ENCODE measurements at regions not wholly inside any gene's neighbourhood (a gene's known extent, or its start where the extent isn't known, plus 50 kb on each side); places are given as distances from the start of the nearest gene placed in this dataset.

- Histone ChIP-seq H3K27me3 (ENCODE audit: control insufficient read depth, insufficient read depth, low read length) (no peaks in the 10 kb centered on the region), H3K36me3 (ENCODE audit: control insufficient read depth, insufficient read depth, low read length) (no peaks in the 10 kb centered on the region), H3K9me3 (ENCODE audit: control insufficient read depth, insufficient read depth, low read depth, low read length) (peaks cover 6% of the 10 kb centered on the region; the same call in 1 of the 2 replicates), H3K4me1 (ENCODE audit: control insufficient read depth, insufficient read depth, low read length) (no peaks in the 10 kb centered on the region), H3K27ac (ENCODE audit: low read length) (no peak overlapping the region), H3K4me3 (ENCODE audit: low read depth in 2 of 2, low read length in 2 of 2) (no peak overlapping the region)
- no peak for TF ChIP-seq CTCF (IDR thresholded peaks at IDR 0.05)
- no peak for TF ChIP-seq REST (IDR thresholded peaks at IDR 0.05; ENCODE audit: insufficient read depth in 1 of 2, low read depth in 2 of 2, low read length in 1 of 2)
- TF ChIP-seq SIN3A (IDR thresholded peaks at IDR 0.05; ENCODE audit: borderline replicate concordance, insufficient read depth, low read depth, low read length), result no peak
- no peak for TF ChIP-seq POLR2AphosphoS5 (IDR thresholded peaks at IDR 0.05; ENCODE audit: low read depth, low read length)
- TF ChIP-seq TCF7L2 (IDR thresholded peaks at IDR 0.05; ENCODE audit: low read depth, low read length), result no peak
- intact Hi-C loops (cut with micrococcal nuclease; ENCODE audit: unreplicated experiment) (no loop called here), in situ Hi-C loops (cut with HindIII; ENCODE audit: low pct_unique_long_range_greater_than_20kb, low sequenced_read_pairs) (no loop called here)
- POLR2A ChIA-PET, result no interaction called here
- CTCF ChIA-PET, result no interaction called here
- DNase-seq (ENCODE audit: low read depth, low spot score) (no peak), ATAC-seq (no peak)
- no TSS peak for BruUV-seq (replicated peaks)
Observed at GRCh38 chr20:7772371-7772770, 167.9 kb downstream of the HAO1 start.

GRCh38 chr20:7773511-7773910 lies 166.7 kb downstream of the HAO1 start:
- intact Hi-C loops (cut with micrococcal nuclease; ENCODE audit: unreplicated experiment) (no loop called here), in situ Hi-C loops (cut with HindIII; ENCODE audit: low pct_unique_long_range_greater_than_20kb, low sequenced_read_pairs) (no loop called here)
- DNase-seq (ENCODE audit: low read depth, low spot score) (no peak), ATAC-seq (no peak)
- H3K36me3 ChIP-seq (ENCODE audit: control insufficient read depth, insufficient read depth, low read length), result no peaks in the 10 kb centered on the region
- ChIA-PET CTCF (no interaction called here), POLR2A (no interaction called here)
- no peak overlapping the region for H3K27ac ChIP-seq (ENCODE audit: low read length)
- peaks cover 6% of the 10 kb centered on the region; the same call in 1 of the 2 replicates for H3K9me3 ChIP-seq (ENCODE audit: control insufficient read depth, insufficient read depth, low read depth, low read length)
- no peak for TF ChIP-seq POLR2AphosphoS5 (IDR thresholded peaks at IDR 0.05; ENCODE audit: low read depth, low read length)
- TF ChIP-seq REST (IDR thresholded peaks at IDR 0.05; ENCODE audit: insufficient read depth in 1 of 2, low read depth in 2 of 2, low read length in 1 of 2), result no peak
- no peak for TF ChIP-seq TCF7L2 (IDR thresholded peaks at IDR 0.05; ENCODE audit: low read depth, low read length)
- TF ChIP-seq CTCF (IDR thresholded peaks at IDR 0.05), result no peak
- no peak for TF ChIP-seq SIN3A (IDR thresholded peaks at IDR 0.05; ENCODE audit: borderline replicate concordance, insufficient read depth, low read depth, low read length)
- no peak overlapping the region for H3K4me3 ChIP-seq (ENCODE audit: low read depth in 2 of 2, low read length in 2 of 2)
- no TSS peak for BruUV-seq (replicated peaks)
- no peaks in the 10 kb centered on the region for H3K4me1 ChIP-seq (ENCODE audit: control insufficient read depth, insufficient read depth, low read length)
- H3K27me3 ChIP-seq (ENCODE audit: control insufficient read depth, insufficient read depth, low read length), result no peaks in the 10 kb centered on the region

Data from Panc1 (cell line).